Vagina (tissue), 2 donors: ENCODE measurements at regions not wholly inside any gene's neighbourhood (a gene's known extent, or its start where the extent isn't known, plus 50 kb on each side); places are given as distances from the start of the nearest gene placed in this dataset.

ENCODE experiments used
- POLR2A ChIP-seq, 2 donors: fragments of 450-650 bp; IDR thresholded peaks; one replicate each; pipeline ENCODE4 v1.6.1; 2017; ENCODE audit warnings: antibody characterized with exemption in 2 of 2, mild to moderate bottlenecking in 2 of 2, moderate library complexity in 2 of 2
- POLR2AphosphoS5 ChIP-seq, 2 donors: sonication (generic); formaldehyde crosslinking; IDR thresholded peaks; one replicate each; pipeline ENCODE4 v1.9.0; 2017; ENCODE audit warnings: antibody characterized with exemption in 2 of 2, mild to moderate bottlenecking in 2 of 2, low read depth in 1 of 2; ENCODE audit not compliant: insufficient read depth in 1 of 2
- TF ChIP-seq, protein P1 (sequence below), 3 experiments: fragments of 450-650 bp in 2 of 3; fragments of 200-600 bp in 1 of 3; sonication (generic) in 1 of 3; IDR thresholded peaks; one replicate each; pipeline ENCODE4 v1.5.1; 2017 to 2019; ENCODE audit warnings: antibody characterized with exemption in 3 of 3, mild to moderate bottlenecking in 2 of 3, moderate library complexity in 2 of 3

DNA sequence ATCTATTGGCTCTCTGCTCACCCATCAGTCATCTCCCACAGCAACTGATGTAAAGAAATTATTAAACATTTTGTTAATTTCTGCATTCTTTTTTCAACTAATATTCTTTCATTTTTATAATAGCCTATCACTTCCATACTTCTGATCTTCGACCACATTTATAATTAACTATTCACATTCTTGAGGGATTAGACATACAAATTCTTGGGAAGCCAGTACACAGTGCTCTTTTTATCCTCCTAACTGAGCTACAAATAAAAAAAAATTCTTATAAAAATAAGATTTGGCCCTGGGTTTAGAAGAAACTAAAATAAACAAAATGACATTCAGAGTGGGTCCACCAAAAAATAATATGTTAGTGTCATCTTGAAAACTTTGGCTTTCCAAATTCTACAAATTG, 103.7 kb upstream of the ITGA1 start:
- no peak for TF ChIP-seq POLR2A (IDR thresholded peaks at IDR 0.05)
- TF ChIP-seq, protein P1, sequence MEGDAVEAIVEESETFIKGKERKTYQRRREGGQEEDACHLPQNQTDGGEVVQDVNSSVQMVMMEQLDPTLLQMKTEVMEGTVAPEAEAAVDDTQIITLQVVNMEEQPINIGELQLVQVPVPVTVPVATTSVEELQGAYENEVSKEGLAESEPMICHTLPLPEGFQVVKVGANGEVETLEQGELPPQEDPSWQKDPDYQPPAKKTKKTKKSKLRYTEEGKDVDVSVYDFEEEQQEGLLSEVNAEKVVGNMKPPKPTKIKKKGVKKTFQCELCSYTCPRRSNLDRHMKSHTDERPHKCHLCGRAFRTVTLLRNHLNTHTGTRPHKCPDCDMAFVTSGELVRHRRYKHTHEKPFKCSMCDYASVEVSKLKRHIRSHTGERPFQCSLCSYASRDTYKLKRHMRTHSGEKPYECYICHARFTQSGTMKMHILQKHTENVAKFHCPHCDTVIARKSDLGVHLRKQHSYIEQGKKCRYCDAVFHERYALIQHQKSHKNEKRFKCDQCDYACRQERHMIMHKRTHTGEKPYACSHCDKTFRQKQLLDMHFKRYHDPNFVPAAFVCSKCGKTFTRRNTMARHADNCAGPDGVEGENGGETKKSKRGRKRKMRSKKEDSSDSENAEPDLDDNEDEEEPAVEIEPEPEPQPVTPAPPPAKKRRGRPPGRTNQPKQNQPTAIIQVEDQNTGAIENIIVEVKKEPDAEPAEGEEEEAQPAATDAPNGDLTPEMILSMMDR (IDR thresholded peaks at IDR 0.05), result no peak
- no peak for TF ChIP-seq POLR2AphosphoS5 (IDR thresholded peaks at IDR 0.05; ENCODE audit: insufficient read depth in 1 of 2, low read depth in 1 of 2)
